Body of pancreas (tissue), 4 donors: ENCODE measurements at regions not wholly inside any gene's neighbourhood (a gene's known extent, or its start where the extent isn't known, plus 50 kb on each side); places are given as distances from the start of the nearest gene placed in this dataset.

ENCODE experiments used
- ATAC-seq: fragments of 150-250 bp; one replicate; pipeline ENCODE4 v1.9.1; 2016
- DNase-seq, 4 donors: peaks; one replicate each; pipeline ENCODE4 v3.0.0-alpha.2; 2019
- H3K27ac ChIP-seq, 4 donors: fragments of 200-600 bp; sonication (generic); 1 replicate in 3 of 4; 2 replicates in 1 of 4; pipeline versions ENCODE4 v1.5.1 to v1.6.1; 2016 to 2019; ENCODE audit warnings: mild to moderate bottlenecking in 1 of 4, mixed read lengths in 1 of 4, moderate library complexity in 1 of 4
- H3K27me3 ChIP-seq, 2 donors: fragments of 200-600 bp; sonication (generic); one replicate each; pipeline ENCODE4 v1.6.0; 2016; ENCODE audit warnings: mild to moderate bottlenecking in 1 of 2
- H3K36me3 ChIP-seq, 2 donors: fragments of 200-600 bp; sonication (generic); replicated peaks in 1 of 2; 2 replicates each; pipeline ENCODE4 v1.5.1; 2016; ENCODE audit warnings: low read depth in 2 of 2; ENCODE audit not compliant: insufficient read depth in 1 of 2
- H3K4me1 ChIP-seq: fragments of 200-600 bp; sonication (generic); one replicate; pipeline ENCODE4 v1.6.0; 2016
- H3K4me3 ChIP-seq, 2 donors: fragments of 200-600 bp; sonication (generic); 1 replicate in 1 of 2; 2 replicates in 1 of 2; pipeline ENCODE4 v1.5.1; 2016 to 2019
- H3K9me3 ChIP-seq, 3 donors: fragments of 200-600 bp; sonication (generic); 1 replicate in 2 of 3; 2 replicates in 1 of 3; pipeline ENCODE4 v1.5.1; 2016
- POLR2A ChIP-seq, 3 donors: fragments of 450-650 bp; IDR thresholded peaks; one replicate each; pipeline ENCODE4 v1.6.1; 2016; ENCODE audit warnings: antibody characterized with exemption in 3 of 3, mild to moderate bottlenecking in 2 of 3
- WGBS, 2 donors: methylation state at CpG; one replicate each; pipeline ENCODE4 v1.1.5; 2017; 5-methylcytosine and 5-hydroxymethylcytosine counted together
- intact Hi-C: fragments of 100-400 bp; cut with DNase I; formaldehyde crosslinking; loops from one replicate; pipeline ENCODE4 v1.15.1; 2023
- TF ChIP-seq, protein P1 (sequence below), 7 experiments: fragments of 450-650 bp in 4 of 7; fragments of 200-600 bp in 3 of 7; sonication (generic) in 3 of 7; IDR thresholded peaks; one replicate each; pipeline ENCODE4 v1.5.1; 2016 to 2019; ENCODE audit warnings: antibody characterized with exemption in 7 of 7

- Histone ChIP-seq H3K27me3 (no peaks in the 10 kb centered on the region), H3K4me3 (no peak overlapping the region), H3K4me1 (no peaks in the 10 kb centered on the region), H3K36me3 (no peaks in the 10 kb centered on the region), H3K27ac (no peak overlapping the region), H3K9me3 (no peaks in the 10 kb centered on the region)
- 53 to 54% methylated on average over 3 of the region's 3 CpGs for WGBS, 2 donors
- intact Hi-C loops: no loop called here
- ATAC-seq (no peak), DNase-seq (no peak)
- TF ChIP-seq, protein P1, sequence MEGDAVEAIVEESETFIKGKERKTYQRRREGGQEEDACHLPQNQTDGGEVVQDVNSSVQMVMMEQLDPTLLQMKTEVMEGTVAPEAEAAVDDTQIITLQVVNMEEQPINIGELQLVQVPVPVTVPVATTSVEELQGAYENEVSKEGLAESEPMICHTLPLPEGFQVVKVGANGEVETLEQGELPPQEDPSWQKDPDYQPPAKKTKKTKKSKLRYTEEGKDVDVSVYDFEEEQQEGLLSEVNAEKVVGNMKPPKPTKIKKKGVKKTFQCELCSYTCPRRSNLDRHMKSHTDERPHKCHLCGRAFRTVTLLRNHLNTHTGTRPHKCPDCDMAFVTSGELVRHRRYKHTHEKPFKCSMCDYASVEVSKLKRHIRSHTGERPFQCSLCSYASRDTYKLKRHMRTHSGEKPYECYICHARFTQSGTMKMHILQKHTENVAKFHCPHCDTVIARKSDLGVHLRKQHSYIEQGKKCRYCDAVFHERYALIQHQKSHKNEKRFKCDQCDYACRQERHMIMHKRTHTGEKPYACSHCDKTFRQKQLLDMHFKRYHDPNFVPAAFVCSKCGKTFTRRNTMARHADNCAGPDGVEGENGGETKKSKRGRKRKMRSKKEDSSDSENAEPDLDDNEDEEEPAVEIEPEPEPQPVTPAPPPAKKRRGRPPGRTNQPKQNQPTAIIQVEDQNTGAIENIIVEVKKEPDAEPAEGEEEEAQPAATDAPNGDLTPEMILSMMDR (IDR thresholded peaks at IDR 0.05): no peak
- no peak for TF ChIP-seq POLR2A (IDR thresholded peaks at IDR 0.05)
These were observed 158.6 kb downstream of the RPS12 start for GRCh38 chr6:132972971-132973370.

DNA sequence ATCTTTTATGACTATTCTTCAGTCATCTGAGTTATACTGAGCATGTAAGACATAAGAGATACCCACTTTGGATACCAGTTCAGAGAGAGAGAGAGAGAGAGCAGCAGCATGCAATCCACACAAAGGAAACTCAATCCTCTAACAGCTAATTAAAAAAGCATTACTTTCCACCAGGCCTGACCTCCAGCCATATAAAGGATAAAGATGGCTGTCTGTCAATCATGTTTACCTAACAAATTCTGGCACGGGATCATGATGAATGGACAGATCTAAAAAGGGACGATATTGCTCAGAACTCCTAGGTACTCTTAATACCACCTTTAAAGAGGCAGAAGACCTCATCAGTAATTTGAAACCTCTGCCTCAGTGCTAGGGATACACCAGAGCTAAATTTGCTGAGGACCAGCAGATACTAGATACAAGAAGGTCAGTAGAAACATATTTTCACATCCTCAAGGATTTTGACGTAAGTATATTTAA lies 159.2 kb downstream of the RPS12 start:
- Histone ChIP-seq H3K27ac (no peak overlapping the region), H3K36me3 (no peaks in the 10 kb centered on the region), H3K4me3 (no peak overlapping the region), H3K27me3 (no peaks in the 10 kb centered on the region), H3K9me3 (no peaks in the 10 kb centered on the region), H3K4me1 (no peaks in the 10 kb centered on the region)
- DNase-seq (no peak), ATAC-seq (no peak)
- 32 to 33% methylated on average over 3 of the region's 3 CpGs for WGBS, 2 donors
- intact Hi-C loops: no loop called here
- TF ChIP-seq, protein P1 (IDR thresholded peaks at IDR 0.05): no peak
- no peak for TF ChIP-seq POLR2A (IDR thresholded peaks at IDR 0.05)

DNA sequence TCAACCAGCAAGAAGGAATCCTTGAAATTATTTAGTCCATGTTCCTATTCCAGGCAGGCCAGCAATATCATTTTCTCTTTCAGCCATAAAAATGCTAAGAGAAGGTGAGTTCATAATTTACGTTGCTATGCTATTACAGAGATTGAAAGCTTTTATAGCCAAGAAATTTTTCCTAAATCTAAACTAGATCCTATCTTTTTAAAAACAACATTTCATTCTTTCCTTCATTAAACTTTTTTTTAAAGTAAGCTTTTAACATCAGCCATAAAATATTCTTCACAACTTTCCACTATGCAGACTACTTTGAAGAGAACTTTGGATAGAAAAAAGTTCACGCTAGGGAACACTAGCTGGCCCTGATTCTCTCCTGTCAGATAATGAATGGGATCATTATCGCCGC lies 159.8 kb downstream of the RPS12 start:
- H3K4me1 ChIP-seq: no peaks in the 10 kb centered on the region
- no peak for DNase-seq
- intact Hi-C loops: no loop called here
- H3K36me3 ChIP-seq: no peaks in the 10 kb centered on the region
- H3K9me3 ChIP-seq: no peaks in the 10 kb centered on the region
- no peak overlapping the region for H3K4me3 ChIP-seq
- H3K27me3 ChIP-seq: no peaks in the 10 kb centered on the region
- ATAC-seq: no peak
- 83% methylated on average over 4 of the region's 4 CpGs for WGBS, 2 donors
- TF ChIP-seq, protein P1 (IDR thresholded peaks at IDR 0.05): no peak
- TF ChIP-seq POLR2A (IDR thresholded peaks at IDR 0.05): no peak
- no peak overlapping the region for H3K27ac ChIP-seq

GRCh38 chr6:132977413-132977812 lies 163.0 kb downstream of the RPS12 start:
- H3K27me3 ChIP-seq: no peaks in the 10 kb centered on the region
- peaks cover 0 to 4% (median 0%) of the 10 kb centered on the region in 3 donors for H3K9me3 ChIP-seq
- ATAC-seq (no peak), DNase-seq (no peak)
- H3K4me1 ChIP-seq: no peaks in the 10 kb centered on the region
- intact Hi-C loops: no loop called here
- H3K27ac ChIP-seq: no peak overlapping the region
- no peak for TF ChIP-seq POLR2A (IDR thresholded peaks at IDR 0.05)
- TF ChIP-seq, protein P1 (IDR thresholded peaks at IDR 0.05): no peak
- no peaks in the 10 kb centered on the region for H3K36me3 ChIP-seq
- no peak overlapping the region for H3K4me3 ChIP-seq

DNA sequence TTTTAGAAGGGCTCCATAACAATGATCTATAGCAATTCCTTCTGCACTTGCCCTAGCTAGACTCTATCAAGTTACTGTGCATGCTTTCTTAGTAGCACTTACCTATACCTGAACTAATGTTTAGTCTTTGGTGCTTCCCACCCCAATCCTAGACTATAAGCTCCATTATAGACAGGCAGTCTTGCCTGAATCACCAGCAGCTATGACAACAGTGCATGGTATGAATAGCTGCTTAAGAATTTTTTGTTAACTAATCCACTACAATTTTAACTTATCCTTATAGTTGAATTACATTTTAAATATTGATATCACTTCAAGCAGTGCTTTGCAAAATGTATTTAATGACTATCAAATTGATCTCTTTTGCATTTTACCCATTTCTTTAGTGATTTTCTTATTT lies 164.3 kb downstream of the RPS12 start:
- H3K4me1 ChIP-seq: no peaks in the 10 kb centered on the region
- no peaks in the 10 kb centered on the region for H3K36me3 ChIP-seq
- ATAC-seq (no peak), DNase-seq (no peak)
- no peaks in the 10 kb centered on the region for H3K27me3 ChIP-seq
- TF ChIP-seq, protein P1 (IDR thresholded peaks at IDR 0.05): no peak
- no peak for TF ChIP-seq POLR2A (IDR thresholded peaks at IDR 0.05)
- intact Hi-C loops: no loop called here
- H3K4me3 ChIP-seq: no peak overlapping the region
- no peak overlapping the region for H3K27ac ChIP-seq
- H3K9me3 ChIP-seq: peaks cover 0 to 5% (median 0%) of the 10 kb centered on the region in 3 donors
